Pancreas (tissue), 10 donors: ENCODE measurements at regions not wholly inside any gene's neighbourhood (a gene's known extent, or its start where the extent isn't known, plus 50 kb on each side); places are given as distances from the start of the nearest gene placed in this dataset.

ENCODE experiments used
- ATAC-seq, 4 donors: fragments of 200-7000 bp; cut with Tn5 transposase; one replicate each; pipeline versions ENCODE4 v1.8.0 to v1.9.1; 2020; ENCODE audit warnings: mild to moderate bottlenecking in 4 of 4, moderate library complexity in 4 of 4
- DNase-seq, 6 donors: peaks; one replicate each; pipeline ENCODE4 v3.0.0-alpha.2; 2020
- FAIRE-seq: peaks from 2 replicates; lab custom pipeline; 2012; peaks lifted over from hg19 to GRCh38; lab: Jason Lieb, UNC
- H3K27ac ChIP-seq, 4 donors: fragments of 200-600 bp; sonication (generic); 1 replicate in 3 of 4; 2 replicates in 1 of 4; pipeline versions ENCODE4 v1.5.0 to v1.8.0; 2020
- H3K27me3 ChIP-seq, 4 donors: fragments of 200-600 bp; one replicate each; pipeline ENCODE4 v1.8.0; 2021
- H3K36me3 ChIP-seq, 3 donors: fragments of 200-600 bp; sonication (generic) in 1 of 3; one replicate each; pipeline versions ENCODE4 v1.5.0 to v1.8.0; 2020 to 2021
- H3K4me1 ChIP-seq, 3 donors: fragments of 200-600 bp; one replicate each; pipeline ENCODE4 v1.8.0; 2021
- H3K4me3 ChIP-seq, 4 donors: fragments of 200-600 bp; sonication (generic) in 2 of 4; one replicate each; pipeline versions ENCODE4 v1.5.0 to v1.8.0; 2020 to 2021
- H3K9me3 ChIP-seq, 4 donors: fragments of 200-600 bp; one replicate each; pipeline ENCODE4 v1.8.0; 2021
- WGBS, 2 donors: extraction: QIAGEN DNeasy Blood & Tissue Kit; methylation state at CpG; one replicate each; pipeline ENCODE4 v1.1.7; 2013; 5-methylcytosine and 5-hydroxymethylcytosine counted together
- intact Hi-C, 3 donors: fragments of 100-400 bp; cut with DNase I; formaldehyde crosslinking; loops; one replicate each; pipeline versions ENCODE4 v1.11.1 to v1.14.2; 2022
- TF ChIP-seq, protein P1 (sequence below), 4 donors: fragments of 200-600 bp; sonication (generic) in 3 of 4; IDR thresholded peaks; one replicate each; pipeline versions ENCODE4 v1.5.0 to v1.8.0; 2021; ENCODE audit warnings: antibody characterized with exemption in 4 of 4
- donor health status: healthy with polysubstance abuse.
- donor health status: DM: no; HTN: no; CAD: no; lungs with moderate emphysema.
- donor health status: DM: no; HTN: no; CAD: no.
- donor health status: control.
- donor health status: control.
- donor health status: Bipolar disorder and iron deficiency.
- donor health status: DM: yes; HTN: yes; CAD: no.
- donor health status: DM: no; HTN: no; CAD: no.
- donor health status: DM: no; HTN: no; CAD: no.
- donor health status: DM: yes; HTN: yes; CAD: no.

DNA sequence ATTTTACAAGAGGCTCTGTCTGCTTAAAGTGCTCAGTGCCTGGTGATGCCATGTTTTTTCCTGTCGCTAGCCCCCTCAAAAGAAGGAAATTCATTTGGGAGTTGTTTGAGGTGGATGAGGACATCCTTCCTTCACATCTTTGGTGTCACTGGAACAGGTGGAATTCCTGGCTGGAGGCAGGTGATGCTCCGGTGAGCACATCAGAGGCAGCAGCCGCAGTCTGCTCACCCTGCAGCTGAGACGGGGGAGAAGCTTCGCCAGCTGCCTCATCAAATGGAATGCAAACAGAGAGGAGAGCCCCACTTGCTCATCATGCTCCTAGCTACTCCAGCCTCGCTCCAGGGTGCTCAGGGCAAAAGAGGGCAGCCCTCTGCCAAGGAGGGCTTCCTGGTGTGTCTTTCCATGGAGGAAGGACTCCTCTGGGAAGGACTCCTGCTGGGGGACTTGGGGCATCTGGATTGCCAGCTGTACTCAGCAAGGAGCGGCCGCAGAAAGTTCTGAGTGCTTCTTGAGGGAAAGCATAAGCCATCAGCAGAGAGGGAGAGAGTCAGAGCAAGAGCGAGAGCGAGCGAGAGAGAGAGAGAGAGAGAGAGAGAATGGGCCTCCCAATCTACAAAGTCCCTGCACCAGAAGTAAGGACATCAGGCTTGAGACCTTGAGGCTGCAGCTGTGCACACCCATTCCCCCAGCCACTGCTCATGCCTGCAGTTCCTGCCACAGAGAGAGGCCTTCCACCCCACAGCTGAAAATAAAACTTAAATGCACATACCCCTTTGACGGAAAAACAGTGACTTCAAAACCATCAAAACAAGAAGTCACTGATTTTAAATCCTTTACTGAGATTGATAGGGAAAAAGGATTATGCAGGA, 74.3 kb upstream of the UBL3 start:
- Histone ChIP-seq H3K27ac (peak overlapping the region; percentile 85 to 93 (median 90)), H3K9me3 (no peaks in the 10 kb centered on the region), H3K4me3 (no peak overlapping the region), H3K4me1 (peaks cover 33 to 34% (median 34%) of the 10 kb centered on the region in 3 donors), H3K36me3 (no peaks in the 10 kb centered on the region), H3K27me3 (no peaks in the 10 kb centered on the region)
- intact Hi-C loops: no loop called here
- 53 to 58% methylated on average over 12 of the region's 12 CpGs for WGBS, 2 donors
- peak; percentile 13 to 37 (median 22) for ATAC-seq
- FAIRE-seq: no peak
- DNase-seq: peak in 5 of 6 donors; percentile 30 to 57 (median 45)
- TF ChIP-seq, protein P1, sequence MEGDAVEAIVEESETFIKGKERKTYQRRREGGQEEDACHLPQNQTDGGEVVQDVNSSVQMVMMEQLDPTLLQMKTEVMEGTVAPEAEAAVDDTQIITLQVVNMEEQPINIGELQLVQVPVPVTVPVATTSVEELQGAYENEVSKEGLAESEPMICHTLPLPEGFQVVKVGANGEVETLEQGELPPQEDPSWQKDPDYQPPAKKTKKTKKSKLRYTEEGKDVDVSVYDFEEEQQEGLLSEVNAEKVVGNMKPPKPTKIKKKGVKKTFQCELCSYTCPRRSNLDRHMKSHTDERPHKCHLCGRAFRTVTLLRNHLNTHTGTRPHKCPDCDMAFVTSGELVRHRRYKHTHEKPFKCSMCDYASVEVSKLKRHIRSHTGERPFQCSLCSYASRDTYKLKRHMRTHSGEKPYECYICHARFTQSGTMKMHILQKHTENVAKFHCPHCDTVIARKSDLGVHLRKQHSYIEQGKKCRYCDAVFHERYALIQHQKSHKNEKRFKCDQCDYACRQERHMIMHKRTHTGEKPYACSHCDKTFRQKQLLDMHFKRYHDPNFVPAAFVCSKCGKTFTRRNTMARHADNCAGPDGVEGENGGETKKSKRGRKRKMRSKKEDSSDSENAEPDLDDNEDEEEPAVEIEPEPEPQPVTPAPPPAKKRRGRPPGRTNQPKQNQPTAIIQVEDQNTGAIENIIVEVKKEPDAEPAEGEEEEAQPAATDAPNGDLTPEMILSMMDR (IDR thresholded peaks at IDR 0.05): no peak

DNA sequence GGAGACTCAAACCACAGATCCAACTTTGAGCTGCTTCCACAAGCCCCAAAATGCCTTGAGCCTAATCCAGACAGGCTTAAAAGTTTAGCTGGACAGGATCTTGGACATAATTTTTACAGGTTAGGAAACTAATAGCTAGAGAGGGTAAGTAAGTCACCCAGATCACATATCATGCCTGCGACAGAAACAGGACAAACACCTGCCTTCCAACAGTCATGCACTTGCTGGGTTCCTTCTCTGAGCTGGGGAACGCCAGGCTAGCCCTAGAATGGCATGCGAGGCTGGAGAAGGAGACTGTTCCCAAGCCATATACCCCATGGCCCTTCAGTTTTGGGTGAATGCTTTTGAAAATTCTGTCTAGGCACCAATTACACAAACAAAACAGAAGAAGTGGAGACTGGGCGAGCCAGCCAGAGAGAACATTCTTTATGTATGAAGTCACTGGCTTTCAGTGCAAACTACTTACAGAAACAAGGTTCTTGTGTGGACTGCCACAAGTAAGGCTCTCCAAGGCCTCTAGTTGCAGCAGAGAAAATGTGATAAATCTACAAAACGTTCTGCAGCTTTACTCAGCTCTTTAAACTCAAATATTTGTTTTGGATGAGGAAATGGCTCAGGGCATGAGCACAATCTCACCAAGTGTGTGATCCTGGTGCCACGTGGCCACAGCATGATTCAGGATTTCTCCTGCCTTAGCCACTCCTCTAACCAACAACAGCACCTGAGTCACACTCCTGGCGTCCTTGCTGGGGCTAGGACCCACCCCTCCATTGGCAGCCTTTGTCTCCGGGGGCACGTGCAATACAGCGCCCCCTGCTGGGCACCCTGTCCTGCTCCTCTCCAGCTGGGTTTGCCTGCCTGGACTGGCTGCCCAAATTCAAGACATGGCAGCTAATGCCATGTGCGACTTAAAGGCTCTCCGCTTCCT, 73.4 kb upstream of the UBL3 start:
- intact Hi-C loops: no loop called here
- Histone ChIP-seq H3K4me3 (no peak overlapping the region), H3K4me1 (peaks cover 33 to 37% (median 34%) of the 10 kb centered on the region in 3 donors), H3K9me3 (no peaks in the 10 kb centered on the region), H3K27me3 (no peaks in the 10 kb centered on the region), H3K27ac (peak overlapping the region; percentile 85 to 93 (median 90)), H3K36me3 (no peaks in the 10 kb centered on the region)
- WGBS, 2 donors: 15 to 17% methylated on average over 12 of the region's 12 CpGs
- ATAC-seq (peak; percentile 87 to 94 (median 90)), DNase-seq (peak; percentile 86 to 96 (median 94)), FAIRE-seq (peak; percentile 64)
- TF ChIP-seq, protein P1 (IDR thresholded peaks at IDR 0.05): peak; percentile 68 to 93 (median 86)

DNA sequence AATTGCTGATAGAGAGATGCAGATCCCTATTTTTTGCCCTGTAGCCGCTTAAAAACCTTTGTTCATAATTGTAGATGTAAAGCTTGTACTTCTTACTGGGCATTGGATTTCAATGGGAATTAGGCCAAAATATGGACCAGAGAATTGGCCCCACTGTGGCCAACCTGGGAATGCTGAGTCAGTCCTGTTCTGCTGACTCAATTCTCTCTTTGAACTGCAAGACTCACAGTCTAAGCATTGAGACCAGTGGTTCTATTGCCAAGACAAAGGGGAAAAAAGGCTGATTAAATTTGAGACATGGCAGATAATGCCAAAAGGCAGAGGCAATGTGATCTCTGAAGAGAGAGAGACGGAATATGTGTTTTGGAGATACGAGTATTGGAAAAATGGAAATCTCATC, 72.5 kb upstream of the UBL3 start:
- intact Hi-C loops: no loop called here
- FAIRE-seq (no peak), ATAC-seq (no peak), DNase-seq (no peak)
- H3K4me1 ChIP-seq: peaks cover 33 to 37% (median 34%) of the 10 kb centered on the region in 3 donors
- WGBS, 2 donors: 86 to 89% methylated on average over 3 of the region's 3 CpGs
- TF ChIP-seq, protein P1 (IDR thresholded peaks at IDR 0.05): no peak
- no peaks in the 10 kb centered on the region for H3K27me3 ChIP-seq
- peak overlapping the region; percentile 85 to 93 (median 90) for H3K27ac ChIP-seq
- H3K9me3 ChIP-seq: no peaks in the 10 kb centered on the region
- no peak overlapping the region for H3K4me3 ChIP-seq
- no peaks in the 10 kb centered on the region for H3K36me3 ChIP-seq

DNA sequence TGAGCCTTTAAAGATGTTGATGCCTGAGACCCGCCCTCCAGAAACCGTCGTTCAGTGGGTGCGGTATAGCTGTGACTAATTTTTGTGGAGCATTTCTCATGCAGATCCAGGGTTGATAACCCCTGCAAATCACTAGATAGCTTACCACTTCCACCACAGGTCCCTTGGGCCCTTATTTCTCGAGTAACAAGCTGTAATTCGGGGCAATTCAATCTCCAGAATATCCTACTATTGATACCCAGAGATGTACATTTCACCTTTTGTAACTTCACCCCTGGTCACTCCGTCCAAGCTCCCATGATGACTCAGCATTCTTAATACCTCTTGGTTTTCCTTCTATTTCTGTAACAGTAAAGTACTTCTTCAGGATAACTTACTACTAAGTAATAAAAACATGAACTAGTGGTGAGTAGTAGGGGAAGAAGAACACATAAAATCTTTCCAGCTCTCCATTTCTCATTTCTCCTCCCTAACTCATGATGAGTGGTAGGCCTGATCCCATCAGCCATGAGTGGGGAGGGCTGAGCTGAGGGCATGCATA, 71.9 kb upstream of the UBL3 start:
- ATAC-seq (no peak), FAIRE-seq (no peak), DNase-seq (no peak)
- Histone ChIP-seq H3K4me3 (no peak overlapping the region), H3K9me3 (no peaks in the 10 kb centered on the region), H3K4me1 (peaks cover 33 to 37% (median 34%) of the 10 kb centered on the region in 3 donors), H3K27ac (peak overlapping the region in 3 of 4 donors; percentile 85 to 93 (median 89)), H3K27me3 (no peaks in the 10 kb centered on the region), H3K36me3 (no peaks in the 10 kb centered on the region)
- intact Hi-C loops: no loop called here
- TF ChIP-seq, protein P1 (IDR thresholded peaks at IDR 0.05): no peak
- WGBS, 2 donors: 79 to 82% methylated on average over 7 of the region's 7 CpGs
